AG04450 (cell line): ENCODE measurements at regions not wholly inside any gene's neighbourhood (a gene's known extent, or its start where the extent isn't known, plus 50 kb on each side); places are given as distances from the start of the nearest gene placed in this dataset.

Source experiments
- CTCF ChIA-PET: fragments of 300-600, 350-600 bp; formaldehyde crosslinking; extraction: SDS; loops from one replicate; lab custom pipeline; 2022; ENCODE audit warnings: antibody characterized with exemption, inconsistent platforms; lab: Charles Lee
- POLR2A ChIA-PET: fragments of 350-600 bp; formaldehyde crosslinking; extraction: SDS; loops from one replicate; lab custom pipeline; 2021; ENCODE audit warnings: antibody characterized with exemption, inconsistent platforms; lab: Yijun Ruan, JAX
- DNase-seq: peaks from one replicate; pipeline ENCODE4 v3.0.0-alpha.2; 2011; ENCODE audit warnings: low read depth, low spot score
- H3K27ac ChIP-seq: one replicate; pipeline ENCODE4 v1.5.1; 2012; ENCODE audit warnings: low read depth, low read length, control low read depth
- H3K27me3 ChIP-seq: one replicate; pipeline ENCODE4 v1.6.0; 2012; ENCODE audit warnings: low read length; ENCODE audit not compliant: control insufficient read depth, insufficient read depth
- H3K4me3 ChIP-seq: 2 replicates; pipeline ENCODE4 v1.5.1; 2011; ENCODE audit warnings: mild to moderate bottlenecking, low read depth, low read length, control low read depth
- H3K9me3 ChIP-seq: 2 replicates; pipeline ENCODE4 v1.5.1; 2012; ENCODE audit warnings: low read length; ENCODE audit not compliant: control insufficient read depth, insufficient read depth
- TF ChIP-seq, protein P1 (sequence below): IDR thresholded peaks from 2 replicates; pipeline ENCODE4 v1.5.1; 2011; ENCODE audit warnings: low read depth, low read length, control low read depth, inconsistent platforms

GRCh38 chr12:42921741-42922504 is 332.4 kb upstream of the PRICKLE1 start:
- DNase-seq: peak; percentile 30
- TF ChIP-seq, protein P1, sequence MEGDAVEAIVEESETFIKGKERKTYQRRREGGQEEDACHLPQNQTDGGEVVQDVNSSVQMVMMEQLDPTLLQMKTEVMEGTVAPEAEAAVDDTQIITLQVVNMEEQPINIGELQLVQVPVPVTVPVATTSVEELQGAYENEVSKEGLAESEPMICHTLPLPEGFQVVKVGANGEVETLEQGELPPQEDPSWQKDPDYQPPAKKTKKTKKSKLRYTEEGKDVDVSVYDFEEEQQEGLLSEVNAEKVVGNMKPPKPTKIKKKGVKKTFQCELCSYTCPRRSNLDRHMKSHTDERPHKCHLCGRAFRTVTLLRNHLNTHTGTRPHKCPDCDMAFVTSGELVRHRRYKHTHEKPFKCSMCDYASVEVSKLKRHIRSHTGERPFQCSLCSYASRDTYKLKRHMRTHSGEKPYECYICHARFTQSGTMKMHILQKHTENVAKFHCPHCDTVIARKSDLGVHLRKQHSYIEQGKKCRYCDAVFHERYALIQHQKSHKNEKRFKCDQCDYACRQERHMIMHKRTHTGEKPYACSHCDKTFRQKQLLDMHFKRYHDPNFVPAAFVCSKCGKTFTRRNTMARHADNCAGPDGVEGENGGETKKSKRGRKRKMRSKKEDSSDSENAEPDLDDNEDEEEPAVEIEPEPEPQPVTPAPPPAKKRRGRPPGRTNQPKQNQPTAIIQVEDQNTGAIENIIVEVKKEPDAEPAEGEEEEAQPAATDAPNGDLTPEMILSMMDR: no peak
- Histone ChIP-seq H3K27me3 (no peaks in the 10 kb centered on the region), H3K9me3 (no peaks in the 10 kb centered on the region), H3K4me3 (no peak overlapping the region), H3K27ac (no peak overlapping the region)
- ChIA-PET POLR2A (no interaction called here), CTCF (no interaction called here)

DNA sequence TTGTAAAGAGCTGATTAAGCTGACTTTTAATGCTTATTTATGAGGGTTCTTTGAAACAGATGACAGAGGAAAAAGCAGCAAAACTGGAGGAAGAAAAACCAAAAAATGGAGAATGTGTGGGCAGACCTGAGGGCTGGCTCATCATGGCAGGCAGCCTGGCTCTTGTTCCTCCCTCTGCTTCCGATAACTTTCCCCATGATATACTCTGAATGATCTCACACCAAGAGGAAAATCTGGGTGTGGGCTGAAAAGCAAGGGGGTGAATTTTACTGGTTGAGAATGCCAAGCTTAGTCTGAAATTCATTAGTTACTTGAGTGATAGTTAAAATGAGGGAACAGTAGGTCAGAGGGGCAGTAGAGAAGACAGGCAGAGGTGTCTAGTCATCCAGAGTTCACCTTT is 330.1 kb upstream of the PRICKLE1 start:
- no peak overlapping the region for H3K4me3 ChIP-seq
- no peak for DNase-seq
- no peaks in the 10 kb centered on the region for H3K27me3 ChIP-seq
- CTCF ChIA-PET: interaction anchor here (0.5 to 1.4 kb wide), 2 partner anchors 10 to 47 kb away, joined by 3 to 4 read pairs; no protein-coding TSS in a partner anchor
- TF ChIP-seq, protein P1: no peak
- POLR2A ChIA-PET: no interaction called here
- no peak overlapping the region for H3K27ac ChIP-seq
- H3K9me3 ChIP-seq: no peaks in the 10 kb centered on the region

- H3K4me3 ChIP-seq: no peak overlapping the region
- POLR2A ChIA-PET: no interaction called here
- H3K27ac ChIP-seq: no peak overlapping the region
- TF ChIP-seq, protein P1: no peak
- no peak for DNase-seq
- H3K9me3 ChIP-seq: no peaks in the 10 kb centered on the region
- H3K27me3 ChIP-seq: no peaks in the 10 kb centered on the region
- CTCF ChIA-PET: no interaction called here
Measured at GRCh38 chr12:42918443-42918842, 328.9 kb upstream of the PRICKLE1 start.

DNA sequence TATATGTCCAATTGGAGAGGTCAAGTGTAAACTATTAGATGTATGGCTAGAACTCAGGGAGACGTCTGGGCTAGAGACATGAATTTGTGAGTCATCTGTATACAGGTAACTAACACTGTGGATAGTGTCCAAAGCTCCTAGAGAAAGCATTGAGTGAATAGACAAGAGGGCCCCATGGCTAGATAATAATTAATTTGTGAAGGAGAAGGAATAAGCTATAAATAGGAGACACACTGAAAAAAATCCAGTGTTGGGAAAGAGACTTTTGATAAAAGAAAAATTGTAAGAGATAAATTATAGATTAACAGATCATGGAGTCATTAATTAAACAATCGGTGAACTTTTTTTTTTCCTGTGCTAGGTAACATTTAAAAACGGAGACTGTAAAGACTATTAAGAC is 326.6 kb upstream of the PRICKLE1 start:
- Histone ChIP-seq H3K27me3 (no peaks in the 10 kb centered on the region), H3K4me3 (no peak overlapping the region), H3K27ac (no peak overlapping the region), H3K9me3 (no peaks in the 10 kb centered on the region; the same call in 1 of the 2 replicates)
- TF ChIP-seq, protein P1: no peak
- no peak for DNase-seq
- CTCF ChIA-PET: no interaction called here
- POLR2A ChIA-PET: no interaction called here

DNA sequence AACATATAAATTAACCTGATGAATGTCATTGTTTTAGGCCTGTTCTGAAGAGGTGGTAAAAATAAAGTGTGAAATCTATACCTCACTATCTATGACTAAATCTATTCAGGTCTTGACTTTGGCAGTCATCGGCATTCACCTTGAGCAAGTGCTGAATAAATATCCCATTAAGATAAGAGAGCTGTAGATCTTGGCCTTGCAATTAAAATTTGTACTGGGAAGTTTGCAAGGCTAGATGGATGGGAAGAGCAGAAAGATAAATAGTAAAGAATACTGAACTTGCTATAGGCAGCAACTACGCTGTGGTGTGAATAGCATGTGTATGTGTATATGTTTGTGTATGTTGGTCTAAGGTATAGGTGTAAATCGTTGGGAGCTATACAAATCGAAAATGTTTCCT is 325.9 kb upstream of the PRICKLE1 start:
- DNase-seq: no peak
- H3K4me3 ChIP-seq: no peak overlapping the region
- POLR2A ChIA-PET: no interaction called here
- H3K27me3 ChIP-seq: no peaks in the 10 kb centered on the region
- no peaks in the 10 kb centered on the region; the same call in 1 of the 2 replicates for H3K9me3 ChIP-seq
- TF ChIP-seq, protein P1: no peak
- CTCF ChIA-PET: no interaction called here
- H3K27ac ChIP-seq: no peak overlapping the region
